AG09309 (cell line): ENCODE measurements at regions not wholly inside any gene's neighbourhood (a gene's known extent, or its start where the extent isn't known, plus 50 kb on each side); places are given as distances from the start of the nearest gene placed in this dataset.

ENCODE experiments used
- DNase-seq: peaks from one replicate; pipeline ENCODE4 v3.0.0-alpha.2; 2010; ENCODE audit warnings: low read depth
- H3K4me3 ChIP-seq: 2 replicates; pipeline ENCODE4 v1.5.1; 2011; ENCODE audit warnings: mild to moderate bottlenecking, low read depth, low read length, moderate library complexity; ENCODE audit not compliant: control insufficient read depth
- TF ChIP-seq, protein P1 (sequence below): IDR thresholded peaks from 2 replicates; pipeline ENCODE4 v1.5.1; 2011; ENCODE audit warnings: mild to moderate bottlenecking, low read depth, low read length, inconsistent platforms; ENCODE audit not compliant: insufficient read depth, control insufficient read depth; ENCODE audit errors: missing control alignments

DNA sequence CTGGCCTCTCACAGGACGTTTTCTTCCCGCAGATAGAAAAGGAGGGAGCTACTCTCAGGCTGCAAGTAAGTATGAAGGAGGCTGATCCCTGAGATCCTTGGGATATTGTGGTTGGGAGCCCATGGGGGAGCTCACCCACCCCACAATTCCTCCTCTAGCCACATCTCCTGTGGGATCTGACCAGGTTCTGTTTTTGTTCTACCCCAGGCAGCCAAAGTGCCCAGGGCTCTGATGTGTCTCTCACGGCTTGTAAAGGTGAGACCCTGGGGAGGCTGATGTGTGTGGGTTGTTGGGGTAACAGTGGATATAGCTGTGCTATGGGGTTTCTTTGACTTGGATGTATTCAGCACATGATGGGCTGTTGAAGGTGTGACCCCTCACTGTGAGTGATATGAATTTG is 52.0 kb upstream of the POLR1H start:
- H3K4me3 ChIP-seq = no peak overlapping the region
- no peak for DNase-seq
- TF ChIP-seq, protein P1, sequence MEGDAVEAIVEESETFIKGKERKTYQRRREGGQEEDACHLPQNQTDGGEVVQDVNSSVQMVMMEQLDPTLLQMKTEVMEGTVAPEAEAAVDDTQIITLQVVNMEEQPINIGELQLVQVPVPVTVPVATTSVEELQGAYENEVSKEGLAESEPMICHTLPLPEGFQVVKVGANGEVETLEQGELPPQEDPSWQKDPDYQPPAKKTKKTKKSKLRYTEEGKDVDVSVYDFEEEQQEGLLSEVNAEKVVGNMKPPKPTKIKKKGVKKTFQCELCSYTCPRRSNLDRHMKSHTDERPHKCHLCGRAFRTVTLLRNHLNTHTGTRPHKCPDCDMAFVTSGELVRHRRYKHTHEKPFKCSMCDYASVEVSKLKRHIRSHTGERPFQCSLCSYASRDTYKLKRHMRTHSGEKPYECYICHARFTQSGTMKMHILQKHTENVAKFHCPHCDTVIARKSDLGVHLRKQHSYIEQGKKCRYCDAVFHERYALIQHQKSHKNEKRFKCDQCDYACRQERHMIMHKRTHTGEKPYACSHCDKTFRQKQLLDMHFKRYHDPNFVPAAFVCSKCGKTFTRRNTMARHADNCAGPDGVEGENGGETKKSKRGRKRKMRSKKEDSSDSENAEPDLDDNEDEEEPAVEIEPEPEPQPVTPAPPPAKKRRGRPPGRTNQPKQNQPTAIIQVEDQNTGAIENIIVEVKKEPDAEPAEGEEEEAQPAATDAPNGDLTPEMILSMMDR = no peak
